ENCODE measurements at regions not wholly inside any gene's neighbourhood (a gene's known extent, or its start where the extent isn't known, plus 50 kb on each side); places are given as distances from the start of the nearest gene placed in this dataset.

- H3K27ac ChIP-seq (ENCODE audit: insufficient read depth, low read depth, low read length) = no peak overlapping the region
- intact Hi-C loops (cut with micrococcal nuclease) (no loop called here), dilution Hi-C loops (cut with MboI; ENCODE audit: extremely low pct_ligation_motif_present, low sequenced_read_pairs) (no loop called here)
- H2AFZ ChIP-seq (ENCODE audit: low read depth, low read length) = no peak overlapping the region
- no peak overlapping the region for H3K4me2 ChIP-seq (ENCODE audit: insufficient read depth, low read length)
- H4K20me1 ChIP-seq (replicated peaks; ENCODE audit: control insufficient read depth, extremely low read depth, insufficient read depth, low read length) = no peaks in the 10 kb centered on the region
- H3K36me3 ChIP-seq (ENCODE audit: control insufficient read depth in 2 of 2, extremely low read depth in 1 of 2, insufficient read depth in 2 of 2, low read length in 2 of 2) = no peaks in the 10 kb centered on the region
- H3K4me3 ChIP-seq (replicated peaks in 1 of 3; ENCODE audit: insufficient read depth in 1 of 3, low read depth in 1 of 3, low read length in 3 of 3) = no peak overlapping the region
- no peaks in the 10 kb centered on the region for H3K9me3 ChIP-seq (replicated peaks; ENCODE audit: control insufficient read depth, insufficient read depth, low read length)
- H3K4me1 ChIP-seq (ENCODE audit: control insufficient read depth, extremely low read depth, insufficient read depth, low read length) = no peaks in the 10 kb centered on the region
- H3K79me2 ChIP-seq (ENCODE audit: control insufficient read depth, insufficient read depth, low read length) = no peaks in the 10 kb centered on the region
- POLR2A ChIA-PET = no interaction called here
- H3K9ac ChIP-seq (replicated peaks; ENCODE audit: extremely low read depth, insufficient read depth, low read length) = no peak overlapping the region
- H3K27me3 ChIP-seq (ENCODE audit: control insufficient read depth in 2 of 2, insufficient read depth in 2 of 2, low read length in 2 of 2) = no peaks in the 10 kb centered on the region
- no peak for DNase-seq (ENCODE audit: low read depth, low spot score)
- no peak for TF ChIP-seq POLR2AphosphoS5 (IDR thresholded peaks at IDR 0.05; ENCODE audit: insufficient read depth, low read depth, low read length)
- no peak for TF ChIP-seq MYC (IDR thresholded peaks at IDR 0.05; ENCODE audit: low read depth, low read length)
- no peak for TF ChIP-seq MAX (IDR thresholded peaks at IDR 0.05; ENCODE audit: insufficient read depth, insufficient read length)
- no peak for TF ChIP-seq JUN (IDR thresholded peaks at IDR 0.05; ENCODE audit: borderline replicate concordance, insufficient read depth, insufficient read length, low read depth)
- BruUV-seq (replicated peaks) = no TSS peak
- no peaks in the 10 kb centered on the region for H3K9me1 ChIP-seq (replicated peaks; ENCODE audit: control insufficient read depth, extremely low read depth, insufficient read depth, low read length)
- CTCF ChIA-PET = no interaction called here
- no peak for FAIRE-seq
Measured at GRCh38 chr3:177729956-177730681, 532.8 kb upstream of the TBL1XR1 start.

GRCh38 chr3:177730814-177731213, 533.5 kb upstream of the TBL1XR1 start:
- Histone ChIP-seq H3K9ac (replicated peaks; ENCODE audit: extremely low read depth, insufficient read depth, low read length) (no peak overlapping the region), H3K79me2 (ENCODE audit: control insufficient read depth, insufficient read depth, low read length) (no peaks in the 10 kb centered on the region), H3K4me3 (replicated peaks in 1 of 3; ENCODE audit: insufficient read depth in 1 of 3, low read depth in 1 of 3, low read length in 3 of 3) (no peak overlapping the region), H3K4me1 (ENCODE audit: control insufficient read depth, extremely low read depth, insufficient read depth, low read length) (no peaks in the 10 kb centered on the region), H4K20me1 (replicated peaks; ENCODE audit: control insufficient read depth, extremely low read depth, insufficient read depth, low read length) (no peaks in the 10 kb centered on the region), H2AFZ (ENCODE audit: low read depth, low read length) (no peak overlapping the region), H3K27me3 (ENCODE audit: control insufficient read depth in 2 of 2, insufficient read depth in 2 of 2, low read length in 2 of 2) (no peaks in the 10 kb centered on the region), H3K9me3 (replicated peaks; ENCODE audit: control insufficient read depth, insufficient read depth, low read length) (no peaks in the 10 kb centered on the region), H3K27ac (ENCODE audit: insufficient read depth, low read depth, low read length) (no peak overlapping the region), H3K4me2 (ENCODE audit: insufficient read depth, low read length) (no peak overlapping the region), H3K36me3 (ENCODE audit: control insufficient read depth in 2 of 2, extremely low read depth in 1 of 2, insufficient read depth in 2 of 2, low read length in 2 of 2) (no peaks in the 10 kb centered on the region), H3K9me1 (replicated peaks; ENCODE audit: control insufficient read depth, extremely low read depth, insufficient read depth, low read length) (no peaks in the 10 kb centered on the region)
- ChIA-PET CTCF (interaction anchor here (0.7 kb wide), 1 partner anchor 231 kb away, joined by 3 read pairs; no protein-coding TSS in a partner anchor), POLR2A (no interaction called here)
- no TSS peak for BruUV-seq (replicated peaks)
- intact Hi-C loops (cut with micrococcal nuclease) (no loop called here), dilution Hi-C loops (cut with MboI; ENCODE audit: extremely low pct_ligation_motif_present, low sequenced_read_pairs) (no loop called here)
- TF ChIP-seq GATA2 (IDR thresholded peaks at IDR 0.05; ENCODE audit: insufficient read depth, insufficient read length, low read depth, low read length) (no peak), MAX (IDR thresholded peaks at IDR 0.05; ENCODE audit: insufficient read depth, insufficient read length) (no peak), POLR2AphosphoS5 (IDR thresholded peaks at IDR 0.05; ENCODE audit: insufficient read depth, low read depth, low read length) (no peak), MYC (IDR thresholded peaks at IDR 0.05; ENCODE audit: low read depth, low read length) (no peak), CTCF (IDR thresholded peaks at IDR 0.05; ENCODE audit: extremely low read depth in 1 of 2, insufficient read depth in 1 of 2, low read depth in 1 of 2, low read length in 2 of 2) (no peak), EZH2 (IDR thresholded peaks at IDR 0.05; ENCODE audit: borderline replicate concordance, low read depth, low read length, severe bottlenecking) (no peak), POLR2A (IDR thresholded peaks at IDR 0.05; ENCODE audit: low read depth, low read length) (no peak)
- DNase-seq (ENCODE audit: low read depth, low spot score) (no peak), FAIRE-seq (no peak)
